HG02642 (cell line): ENCODE measurements at regions not wholly inside any gene's neighbourhood (a gene's known extent, or its start where the extent isn't known, plus 50 kb on each side); places are given as distances from the start of the nearest gene placed in this dataset.

Experiments
- ATAC-seq: cut with Tn5 transposase; IDR thresholded peaks from one replicate; pipeline ENCODE4 v1.9.1; 2021; ENCODE audit warnings: mild to moderate bottlenecking; ENCODE audit not compliant: unreplicated experiment, poor library complexity

DNA sequence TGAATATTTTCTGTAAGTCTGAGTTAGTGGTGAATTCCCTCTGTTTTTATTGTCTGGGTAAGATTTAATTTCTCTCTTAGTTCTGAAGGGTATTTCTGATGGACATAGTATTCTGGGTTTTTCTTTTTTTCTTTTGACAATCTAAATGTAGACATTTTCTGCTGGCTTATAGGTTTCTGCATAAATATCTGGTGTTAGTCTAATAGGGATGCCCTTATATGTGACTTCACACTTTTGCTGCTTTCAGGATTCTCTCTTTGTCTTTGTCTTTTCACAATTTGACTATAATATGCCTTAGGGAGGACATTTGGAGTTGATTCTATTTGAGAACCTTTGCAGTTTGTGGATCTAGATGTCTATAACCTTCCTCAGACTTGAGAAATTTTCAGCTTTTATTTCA, 667.2 kb downstream of the EPHA7 start:
- ATAC-seq, result no peak

DNA sequence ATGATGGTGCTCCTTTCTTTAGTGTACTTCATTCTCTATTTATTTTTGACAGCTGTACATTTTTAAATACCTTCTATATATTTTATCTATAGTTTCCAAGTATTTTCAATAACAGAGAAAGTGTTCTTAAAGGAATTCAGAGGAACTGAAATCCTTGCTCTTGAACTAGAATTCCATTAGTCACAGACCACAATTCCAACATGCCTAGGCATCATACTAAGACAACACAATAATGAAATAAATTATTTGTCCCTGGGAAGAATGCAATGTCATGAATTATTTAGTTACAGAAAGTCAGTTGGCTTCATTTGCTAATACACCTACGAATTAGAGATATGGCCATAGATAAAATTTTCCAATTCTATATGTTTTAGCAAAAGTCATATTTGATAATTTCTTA, 671.2 kb downstream of the EPHA7 start:
- ATAC-seq, result no peak

DNA sequence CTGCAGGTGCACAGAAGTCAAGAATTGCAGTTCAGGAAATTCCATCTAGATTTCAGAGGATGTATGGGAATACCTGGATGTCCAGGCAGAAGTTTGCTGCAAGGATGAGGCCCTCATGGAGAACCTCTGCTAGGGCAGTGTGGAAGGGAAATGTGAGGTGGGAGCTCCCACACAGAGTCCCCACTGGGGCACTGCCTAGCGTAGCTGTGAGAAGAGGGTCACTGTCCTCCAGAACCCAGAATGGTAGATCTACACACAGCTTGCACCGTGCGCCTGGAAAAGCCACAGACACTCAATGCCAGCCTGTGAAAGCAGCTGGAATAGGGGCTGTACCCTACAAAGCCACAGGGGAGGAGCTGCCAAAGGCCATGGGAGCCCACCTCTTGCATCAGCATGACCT, 681.4 kb downstream of the EPHA7 start:
- no peak for ATAC-seq

DNA sequence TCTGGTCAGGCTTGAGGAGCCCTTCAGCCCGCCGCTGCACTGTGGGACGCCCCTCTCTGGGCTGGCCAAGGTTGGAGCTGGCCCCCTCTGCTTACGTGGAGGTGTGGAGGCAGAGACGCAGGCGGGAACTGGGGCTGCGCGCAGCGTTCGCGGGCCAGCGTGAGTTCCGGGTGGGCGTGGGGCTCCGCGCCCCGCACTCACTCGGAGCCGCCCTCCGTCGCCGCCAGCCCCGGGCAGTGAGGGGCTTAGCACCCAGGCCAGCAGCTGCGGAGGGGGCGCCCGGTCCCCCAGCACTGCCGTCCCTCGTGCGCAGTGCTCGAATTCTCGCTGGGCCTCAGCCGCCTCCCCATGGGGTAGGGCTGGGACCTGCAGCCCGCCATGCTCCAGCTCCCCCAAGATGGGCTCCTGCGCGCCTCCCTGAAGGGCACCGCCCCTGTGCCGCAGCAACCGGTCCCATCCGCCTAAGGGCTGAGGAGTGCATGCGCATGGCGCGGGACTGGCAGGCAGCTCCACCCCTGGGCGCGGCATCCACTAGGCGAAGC, 695.9 kb downstream of the EPHA7 start:
- no peak for ATAC-seq

DNA sequence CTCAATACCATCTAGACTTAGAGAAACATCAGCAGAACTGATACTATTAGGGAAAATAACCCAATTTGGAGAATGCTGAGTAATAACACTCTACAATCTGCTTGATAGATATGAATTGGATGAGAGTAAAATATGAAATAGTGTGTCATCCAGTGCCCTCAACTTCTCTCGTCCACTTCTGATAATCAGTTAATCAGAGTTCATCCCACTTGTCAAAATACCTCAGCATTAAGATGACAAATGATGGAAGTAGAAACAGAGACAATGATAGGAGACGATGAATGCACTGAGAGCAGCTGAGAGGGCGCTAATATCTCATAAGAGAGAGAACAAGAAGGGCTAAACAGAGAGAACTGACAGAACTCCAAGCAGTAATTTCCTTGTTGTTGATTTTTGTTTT, 699.6 kb downstream of the EPHA7 start:
- no peak for ATAC-seq

DNA sequence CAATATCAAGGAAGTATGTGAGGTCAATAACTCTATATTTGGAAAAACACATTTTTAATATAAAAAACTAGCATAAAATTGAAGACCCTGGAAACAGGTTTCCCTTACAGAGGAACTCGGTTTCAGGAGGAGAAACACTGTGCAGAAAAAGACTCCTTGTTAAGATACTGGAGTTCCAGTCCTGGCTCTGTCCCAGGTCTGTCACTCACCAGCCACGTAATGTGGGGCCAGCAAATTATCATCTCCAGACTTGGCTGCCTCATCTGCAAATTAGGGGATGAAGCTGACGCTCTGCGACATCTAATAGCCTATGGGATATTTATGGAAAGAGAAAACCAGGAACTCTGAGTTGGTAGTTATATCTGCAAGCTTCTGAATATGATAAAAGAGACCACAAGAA, 702.7 kb downstream of the EPHA7 start:
- ATAC-seq, result no peak

DNA sequence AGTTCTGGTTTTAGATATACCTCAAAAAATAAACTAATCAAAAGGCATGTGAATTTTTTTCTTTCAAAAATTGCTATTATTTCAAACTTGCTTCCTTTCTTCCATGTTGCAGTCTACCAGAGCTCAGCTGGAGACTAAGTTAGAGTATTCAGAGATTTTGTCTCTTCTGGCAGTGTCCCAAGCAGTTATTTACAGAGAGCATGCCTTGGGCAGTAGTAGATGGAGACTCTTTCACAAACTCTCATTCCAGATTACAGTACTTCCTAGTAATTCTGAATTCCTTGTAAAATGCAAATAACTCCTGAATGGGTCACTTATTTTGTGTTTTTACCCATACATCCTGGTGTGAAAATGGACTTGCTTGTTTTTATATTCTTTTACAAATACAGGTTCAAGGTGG, 703.4 kb downstream of the EPHA7 start:
- ATAC-seq, result no peak

DNA sequence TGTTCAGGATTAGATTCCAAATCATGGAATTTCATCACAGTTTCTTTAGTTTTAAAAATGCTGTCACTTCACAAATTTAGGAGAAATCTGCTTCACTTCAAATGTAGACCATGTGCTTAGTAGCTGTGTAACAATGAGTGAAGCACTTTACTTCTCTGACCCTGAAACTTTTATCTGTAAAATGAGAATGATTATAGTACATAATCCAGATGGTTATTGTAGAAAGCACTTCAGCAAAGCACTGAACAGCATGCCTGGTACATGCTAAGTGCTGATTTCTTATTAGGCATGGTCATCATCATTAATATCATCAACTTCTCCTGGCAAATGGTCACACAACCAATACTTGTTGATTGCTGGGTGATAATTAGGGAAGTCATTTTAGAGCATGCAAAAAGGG, 705.0 kb downstream of the EPHA7 start:
- ATAC-seq, result no peak

GRCh38 chr6:92710048-92710447, 709.3 kb downstream of the EPHA7 start:
- ATAC-seq, result no peak

DNA sequence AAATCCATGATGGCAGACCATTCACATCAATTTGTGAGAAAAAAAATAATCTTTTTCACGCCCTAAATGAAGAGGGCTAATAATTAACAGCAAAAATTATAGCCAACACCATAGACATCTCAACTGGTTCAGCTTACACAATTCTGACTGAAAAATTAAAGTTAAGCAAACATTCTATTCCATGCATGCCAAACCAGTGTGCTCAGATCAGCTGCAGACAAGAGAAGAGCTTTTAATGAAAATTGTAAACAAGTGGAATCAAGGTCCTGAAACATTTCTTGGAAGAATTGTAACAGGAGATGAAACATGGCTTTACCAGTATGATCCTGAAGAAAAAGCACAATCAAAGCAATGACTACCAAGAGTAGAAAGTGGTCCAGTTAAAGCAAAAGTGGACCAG, 710.4 kb downstream of the EPHA7 start:
- no peak for ATAC-seq

GRCh38 chr6:92708270-92708669, 711.1 kb downstream of the EPHA7 start:
- no peak for ATAC-seq

DNA sequence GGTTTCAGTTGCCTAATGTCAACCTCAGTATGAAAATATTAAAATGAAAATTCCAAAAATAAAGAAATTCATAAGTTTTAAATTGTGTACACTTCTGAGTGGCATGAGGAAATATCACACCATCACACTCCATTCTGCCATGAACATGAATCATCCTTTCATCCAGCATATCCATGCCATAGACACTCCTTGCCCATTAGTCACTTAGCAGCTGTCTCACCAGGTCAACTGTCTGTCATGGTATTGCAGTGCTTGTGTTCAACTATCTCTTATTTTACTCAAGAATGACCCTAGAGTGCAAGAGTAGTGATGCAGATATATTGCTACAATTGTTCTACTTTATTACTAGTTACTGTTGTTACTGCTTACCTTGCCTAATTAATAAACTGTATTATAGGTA, 712.4 kb downstream of the EPHA7 start:
- no peak for ATAC-seq

DNA sequence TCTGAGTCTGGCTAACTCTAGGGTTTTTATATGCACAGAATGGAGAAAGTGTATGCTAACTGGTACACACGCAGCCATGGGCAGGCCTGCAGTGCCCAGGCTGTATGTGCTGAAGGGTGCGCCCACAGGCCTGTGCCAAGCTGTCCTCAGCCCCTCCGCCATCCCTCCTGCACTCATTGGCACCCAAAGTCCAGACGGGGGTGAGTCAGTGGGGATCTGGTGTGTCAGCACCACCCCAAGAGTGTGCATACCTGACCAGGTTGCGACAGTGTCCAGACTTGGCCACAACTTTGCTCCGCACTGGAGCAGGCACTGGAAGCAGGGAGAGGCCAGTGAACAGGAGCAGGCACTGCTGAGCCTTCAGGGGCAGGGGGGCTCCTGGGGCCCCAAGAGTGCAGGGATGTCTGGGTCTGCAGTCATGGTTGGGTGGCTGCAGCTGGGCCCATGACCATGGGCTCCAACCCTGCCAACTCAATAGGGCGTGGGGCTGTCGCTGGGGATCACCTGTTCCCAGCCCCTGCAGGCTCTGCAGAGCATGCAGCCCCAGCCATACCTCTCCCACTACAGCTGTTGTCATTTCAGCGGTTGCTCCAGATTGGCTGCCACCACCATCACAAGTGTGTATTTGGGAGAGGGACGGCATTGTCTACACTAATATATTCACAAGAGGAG, 717.8 kb downstream of the EPHA7 start:
- ATAC-seq, result no peak

- no peak for ATAC-seq
Observed at GRCh38 chr6:92700411-92700810, 718.9 kb downstream of the EPHA7 start.

DNA sequence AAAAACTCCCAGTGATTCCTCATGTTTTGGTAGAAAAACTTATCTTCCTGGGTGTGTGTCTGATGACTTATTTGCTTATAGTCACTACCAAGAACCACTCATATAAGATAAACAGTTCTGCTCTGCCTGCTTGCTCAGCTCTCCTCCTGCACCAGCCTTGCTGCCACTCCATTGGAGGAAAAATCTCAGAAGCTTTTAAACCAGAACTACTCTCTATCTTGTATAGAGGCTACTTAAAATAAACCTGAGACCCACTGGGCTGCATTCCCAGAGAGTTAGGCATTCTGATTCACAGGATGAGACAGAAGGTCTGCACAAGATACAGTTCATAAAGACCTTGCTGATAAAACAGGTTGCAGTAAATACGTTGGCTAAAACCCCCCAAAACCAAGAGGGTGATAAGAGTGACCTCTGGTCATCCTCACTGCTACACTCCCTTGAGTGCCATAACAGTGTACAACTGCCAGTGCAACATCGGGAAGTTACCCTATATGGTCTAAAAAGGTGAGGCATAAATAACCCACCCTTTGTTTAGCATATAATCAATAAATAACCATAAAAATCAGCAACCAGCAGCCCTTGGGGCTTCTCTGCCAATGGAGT, 728.3 kb downstream of the EPHA7 start:
- ATAC-seq, result no peak

GRCh38 chr6:92688342-92688741, 731.0 kb downstream of the EPHA7 start:
- no peak for ATAC-seq

DNA sequence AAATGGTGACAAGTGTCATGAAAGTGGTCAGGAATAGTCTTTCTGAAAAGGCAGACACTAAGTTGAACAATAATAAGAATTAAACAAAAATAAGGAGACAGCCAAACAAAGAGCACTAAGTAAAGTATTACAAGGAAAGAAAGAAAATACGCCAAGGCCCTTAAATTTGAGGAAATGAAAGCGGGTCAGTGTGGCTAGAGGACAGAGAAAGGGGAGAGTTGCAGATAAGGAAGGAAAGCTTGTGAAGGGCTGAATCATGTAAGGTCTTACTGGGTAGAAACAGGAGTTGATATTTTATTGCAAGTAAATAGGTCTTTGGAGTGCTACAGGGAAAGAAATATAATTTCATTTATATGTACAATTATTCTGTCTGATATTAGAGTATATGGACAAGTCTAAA, 732.1 kb downstream of the EPHA7 start:
- ATAC-seq, result no peak

- no peak for ATAC-seq
Observed at GRCh38 chr6:92684386-92684785, 735.0 kb downstream of the EPHA7 start.

- no peak for ATAC-seq
Observed at GRCh38 chr6:92683748-92684147, 735.6 kb downstream of the EPHA7 start.

DNA sequence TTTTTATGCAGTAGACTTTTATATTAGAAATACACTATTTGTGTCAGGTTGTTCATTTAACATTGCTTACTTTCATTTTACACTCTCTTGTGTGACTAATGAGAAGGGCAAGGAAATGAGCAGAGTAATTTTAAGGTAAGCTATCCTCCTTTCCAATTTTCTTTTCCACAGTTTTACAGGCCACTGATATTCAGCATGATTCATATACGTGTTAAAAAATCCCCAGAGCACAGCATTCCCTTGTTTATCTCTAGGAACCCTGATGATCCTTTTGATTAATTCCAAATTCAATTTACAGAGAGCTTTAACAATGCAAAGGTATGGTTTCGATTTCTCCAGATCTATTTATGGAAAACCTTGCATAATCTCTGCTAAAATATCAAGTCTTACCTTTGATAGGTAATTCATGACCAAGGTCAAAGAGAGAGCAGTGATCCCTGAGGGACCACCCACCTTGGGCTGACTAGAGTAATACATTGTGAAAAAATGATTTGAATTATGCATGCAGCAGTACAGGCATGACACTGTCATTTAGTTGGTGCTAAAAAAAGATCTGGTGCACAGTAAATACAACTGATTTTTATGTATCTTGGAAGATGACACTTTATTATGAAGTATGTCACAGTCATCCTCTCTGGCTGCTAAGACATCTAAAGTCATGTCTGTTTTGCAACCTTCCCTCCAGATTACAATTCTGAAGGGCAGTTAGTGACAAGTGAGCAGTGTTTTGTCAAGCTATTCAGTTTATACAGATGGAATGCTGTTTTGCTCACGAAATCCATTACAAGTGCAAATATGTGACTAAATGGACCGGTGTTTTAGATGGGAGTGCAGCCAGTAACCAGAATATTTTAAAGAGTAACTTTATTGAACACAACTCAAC, 736.6 kb downstream of the EPHA7 start:
- no peak for ATAC-seq

- no peak for ATAC-seq
Observed at GRCh38 chr6:92681401-92681800, 738.0 kb downstream of the EPHA7 start.
